Keratinocyte (primary cell): ENCODE measurements at regions not wholly inside any gene's neighbourhood (a gene's known extent, or its start where the extent isn't known, plus 50 kb on each side); places are given as distances from the start of the nearest gene placed in this dataset.

ENCODE experiments used
- DNase-seq: peaks from one replicate; pipeline ENCODE4 v3.0.0-alpha.2; 2011; ENCODE audit warnings: low read depth, missing footprints, low spot score
- FAIRE-seq: peaks from 2 replicates; lab custom pipeline; 2011; peaks lifted over from hg19 to GRCh38; lab: Jason Lieb, UNC
- H2AFZ ChIP-seq: 2 replicates; pipeline ENCODE4 v1.6.0; 2012; ENCODE audit warnings: low read length, control low read depth, inconsistent platforms; ENCODE audit not compliant: control insufficient read depth
- H3K27ac ChIP-seq: 2 replicates; pipeline ENCODE4 v1.5.1; 2011; ENCODE audit warnings: low read length; ENCODE audit not compliant: control insufficient read depth, insufficient read depth
- H3K27me3 ChIP-seq: 3 replicates; pipeline ENCODE4 v1.6.0; 2011; ENCODE audit warnings: low read length; ENCODE audit not compliant: control insufficient read depth, insufficient read depth; ENCODE audit errors: extremely low read depth
- H3K36me3 ChIP-seq, 2 experiments: 2 replicates in 1 of 2; 3 replicates in 1 of 2; pipeline ENCODE4 v1.5.1; 2011; ENCODE audit warnings: low read length in 2 of 2, mild to moderate bottlenecking in 1 of 2; ENCODE audit not compliant: control insufficient read depth in 2 of 2, insufficient read depth in 2 of 2; ENCODE audit errors: extremely low read depth in 1 of 2
- H3K4me1 ChIP-seq: 3 replicates; pipeline ENCODE4 v1.5.1; 2011; ENCODE audit warnings: low read length; ENCODE audit not compliant: control insufficient read depth, insufficient read depth; ENCODE audit errors: extremely low read depth
- H3K4me2 ChIP-seq: 3 replicates; pipeline ENCODE4 v1.6.0; 2011; ENCODE audit warnings: low read depth, low read length; ENCODE audit not compliant: control insufficient read depth, insufficient read depth; ENCODE audit errors: extremely low read depth
- H3K4me3 ChIP-seq, 3 experiments: fragments of 200-600 bp in 1 of 3; sonication (generic) in 1 of 3; 2 replicates in 2 of 3; 3 replicates in 1 of 3; pipeline ENCODE4 v1.5.1; 2011 to 2016; ENCODE audit warnings: low read length in 3 of 3, mild to moderate bottlenecking in 3 of 3, control low read depth in 2 of 3, inconsistent platforms in 1 of 3, low read depth in 1 of 3, mixed read lengths in 1 of 3, mixed run types in 1 of 3, moderate library complexity in 1 of 3; ENCODE audit not compliant: control insufficient read depth in 2 of 3, insufficient read depth in 2 of 3; ENCODE audit errors: extremely low read depth in 1 of 3
- H3K79me2 ChIP-seq: 2 replicates; pipeline ENCODE4 v1.6.0; 2012; ENCODE audit warnings: low read length; ENCODE audit not compliant: control insufficient read depth, insufficient read depth
- H3K9ac ChIP-seq: 3 replicates; pipeline ENCODE4 v1.6.0; 2011; ENCODE audit warnings: low read length; ENCODE audit not compliant: control insufficient read depth, insufficient read depth; ENCODE audit errors: extremely low read depth
- H3K9me1 ChIP-seq: 3 replicates; pipeline ENCODE4 v1.6.0; 2011; ENCODE audit warnings: low read length; ENCODE audit not compliant: control insufficient read depth, insufficient read depth; ENCODE audit errors: extremely low read depth
- H3K9me3 ChIP-seq: 2 replicates; pipeline ENCODE4 v1.5.1; 2012; ENCODE audit warnings: low read depth, low read length; ENCODE audit not compliant: control insufficient read depth
- H4K20me1 ChIP-seq: 3 replicates; pipeline ENCODE4 v1.6.0; 2011; ENCODE audit warnings: low read length; ENCODE audit not compliant: control insufficient read depth, insufficient read depth; ENCODE audit errors: extremely low read depth
- EZH2 ChIP-seq: IDR thresholded peaks from one replicate; pipeline ENCODE4 v1.6.1; 2012; ENCODE audit warnings: inconsistent platforms, mild to moderate bottlenecking, low read length, moderate library complexity
- dilution Hi-C: fragments of 300-500 bp; cut with MboI; formaldehyde crosslinking; loops from one replicate; pipeline ENCODE4 v1.7.0; 2020; ENCODE audit warnings: low sequenced_read_pairs; ENCODE audit not compliant: extremely low pct_ligation_motif_present
- TF ChIP-seq, protein P1 (sequence below), 3 experiments: IDR thresholded peaks in 1 of 3; conservative IDR thresholded peaks in 1 of 3; optimal IDR thresholded peaks in 1 of 3; 2 replicates in 2 of 3; 3 replicates in 1 of 3; pipeline versions ENCODE3 to v1.5.1; 2011; ENCODE audit warnings: low read length in 3 of 3, mild to moderate bottlenecking in 3 of 3, moderate library complexity in 2 of 3, control low read depth in 1 of 3, inconsistent platforms in 1 of 3; ENCODE audit not compliant: insufficient read depth in 2 of 3; ENCODE audit errors: extremely low read depth in 1 of 3

DNA sequence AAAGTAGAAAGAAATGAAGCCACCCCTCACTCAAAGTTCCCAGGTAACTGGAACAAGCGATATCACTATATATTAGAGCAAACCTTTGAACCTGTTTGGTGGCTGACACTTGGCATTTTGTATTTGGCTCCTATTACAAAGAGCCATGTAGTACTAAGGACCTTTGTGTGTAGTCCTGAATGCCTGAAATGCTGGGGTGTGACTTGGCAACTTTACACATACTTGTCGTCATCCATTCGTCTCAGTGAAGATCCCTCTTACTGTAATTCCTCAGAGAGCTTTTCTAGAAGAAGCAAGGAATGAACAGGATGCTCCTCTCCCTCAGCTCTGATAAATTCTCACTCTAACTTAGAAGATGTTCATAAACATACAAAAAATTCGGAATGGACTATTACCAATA is 216.1 kb upstream of the CDIN1 start:
- Histone ChIP-seq H3K36me3 (no peaks in the 10 kb centered on the region), H3K9me3 (no peaks in the 10 kb centered on the region), H3K9ac (no peak overlapping the region), H3K27me3 (no peaks in the 10 kb centered on the region), H3K27ac (no peak overlapping the region), H3K9me1 (no peaks in the 10 kb centered on the region), H4K20me1 (no peaks in the 10 kb centered on the region), H3K79me2 (no peaks in the 10 kb centered on the region), H3K4me1 (peaks cover 3% of the 10 kb centered on the region), H2AFZ (no peak overlapping the region), H3K4me2 (no peak overlapping the region), H3K4me3 (no peak overlapping the region)
- DNase-seq (no peak), FAIRE-seq (no peak)
- dilution Hi-C loops: no loop called here
- TF ChIP-seq, protein P1, sequence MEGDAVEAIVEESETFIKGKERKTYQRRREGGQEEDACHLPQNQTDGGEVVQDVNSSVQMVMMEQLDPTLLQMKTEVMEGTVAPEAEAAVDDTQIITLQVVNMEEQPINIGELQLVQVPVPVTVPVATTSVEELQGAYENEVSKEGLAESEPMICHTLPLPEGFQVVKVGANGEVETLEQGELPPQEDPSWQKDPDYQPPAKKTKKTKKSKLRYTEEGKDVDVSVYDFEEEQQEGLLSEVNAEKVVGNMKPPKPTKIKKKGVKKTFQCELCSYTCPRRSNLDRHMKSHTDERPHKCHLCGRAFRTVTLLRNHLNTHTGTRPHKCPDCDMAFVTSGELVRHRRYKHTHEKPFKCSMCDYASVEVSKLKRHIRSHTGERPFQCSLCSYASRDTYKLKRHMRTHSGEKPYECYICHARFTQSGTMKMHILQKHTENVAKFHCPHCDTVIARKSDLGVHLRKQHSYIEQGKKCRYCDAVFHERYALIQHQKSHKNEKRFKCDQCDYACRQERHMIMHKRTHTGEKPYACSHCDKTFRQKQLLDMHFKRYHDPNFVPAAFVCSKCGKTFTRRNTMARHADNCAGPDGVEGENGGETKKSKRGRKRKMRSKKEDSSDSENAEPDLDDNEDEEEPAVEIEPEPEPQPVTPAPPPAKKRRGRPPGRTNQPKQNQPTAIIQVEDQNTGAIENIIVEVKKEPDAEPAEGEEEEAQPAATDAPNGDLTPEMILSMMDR (optimal IDR thresholded peaks at IDR 0.05 in 1 of 3, IDR thresholded peaks at IDR 0.05 in 1 of 3, conservative IDR thresholded peaks at IDR 0.05 in 1 of 3; ENCODE audit: extremely low read depth in 1 of 3, insufficient read depth in 2 of 3, low read length in 3 of 3): no peak
- TF ChIP-seq EZH2: no peak

DNA sequence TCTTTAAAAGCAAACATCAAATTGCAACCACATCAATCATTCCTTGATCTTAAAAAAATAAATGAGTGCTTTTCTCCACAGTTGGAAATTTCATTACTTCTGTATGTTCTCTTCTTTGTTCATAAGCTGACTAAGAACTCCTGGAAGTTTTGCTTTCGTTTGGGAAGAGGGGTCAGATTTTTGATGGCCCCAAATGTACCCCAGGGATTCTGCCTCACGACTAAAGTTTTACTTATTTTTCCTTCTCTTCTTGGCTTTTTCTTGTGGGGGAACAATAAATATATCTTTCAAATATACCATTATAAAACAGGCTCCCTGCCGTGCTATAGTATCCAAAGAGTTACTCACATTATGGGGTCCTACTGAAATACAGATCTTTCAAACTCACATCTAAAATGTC is 215.0 kb upstream of the CDIN1 start:
- no peak overlapping the region for H3K9ac ChIP-seq
- no peaks in the 10 kb centered on the region for H4K20me1 ChIP-seq
- H3K27me3 ChIP-seq: no peaks in the 10 kb centered on the region
- H3K36me3 ChIP-seq: no peaks in the 10 kb centered on the region
- no peak overlapping the region for H3K4me2 ChIP-seq
- no peak overlapping the region for H3K4me3 ChIP-seq
- H3K27ac ChIP-seq: no peak overlapping the region
- no peak overlapping the region for H2AFZ ChIP-seq
- H3K79me2 ChIP-seq: no peaks in the 10 kb centered on the region
- dilution Hi-C loops: no loop called here
- TF ChIP-seq, protein P1 (optimal IDR thresholded peaks at IDR 0.05 in 1 of 3, IDR thresholded peaks at IDR 0.05 in 1 of 3, conservative IDR thresholded peaks at IDR 0.05 in 1 of 3; ENCODE audit: extremely low read depth in 1 of 3, insufficient read depth in 2 of 3, low read length in 3 of 3): no peak
- TF ChIP-seq EZH2: no peak
- FAIRE-seq (no peak), DNase-seq (no peak)
- no peaks in the 10 kb centered on the region for H3K4me1 ChIP-seq
- H3K9me3 ChIP-seq: no peaks in the 10 kb centered on the region
- H3K9me1 ChIP-seq: no peaks in the 10 kb centered on the region
